ENCODE measurements at regions not wholly inside any gene's neighbourhood (a gene's known extent, or its start where the extent isn't known, plus 50 kb on each side); places are given as distances from the start of the nearest gene placed in this dataset.
A peak's percentile ranks its signal among the peaks of the same experiment; 100 is the strongest.

- peak; percentile 94 for DNase-seq
These were observed 220.8 kb upstream of the TNRC6C start for GRCh38 chr17:77737442-77738265.

GRCh38 chr17:77738751-77739531, 219.6 kb upstream of the TNRC6C start:
- DNase-seq: peak; percentile 77

GRCh38 chr17:77740481-77740880, 218.0 kb upstream of the TNRC6C start:
- no peak for DNase-seq

- DNase-seq: no peak
These were observed 217.4 kb upstream of the TNRC6C start for GRCh38 chr17:77741109-77741508.

- DNase-seq: no peak
These were observed 215.9 kb upstream of the TNRC6C start for GRCh38 chr17:77742579-77742978.

- DNase-seq: no peak
These were observed 214.2 kb upstream of the TNRC6C start for GRCh38 chr17:77744066-77744988.

- no peak for DNase-seq
These were observed 212.8 kb upstream of the TNRC6C start for GRCh38 chr17:77745702-77746101.

GRCh38 chr17:77746393-77746792, 212.1 kb upstream of the TNRC6C start:
- no peak for DNase-seq

- DNase-seq: no peak
These were observed 211.5 kb upstream of the TNRC6C start for GRCh38 chr17:77746896-77747554.

GRCh38 chr17:77748436-77748835, 210.1 kb upstream of the TNRC6C start:
- DNase-seq: no peak

GRCh38 chr17:77749321-77749751, 209.2 kb upstream of the TNRC6C start:
- no peak for DNase-seq

GRCh38 chr17:77749989-77750388, 208.5 kb upstream of the TNRC6C start:
- no peak for DNase-seq

GRCh38 chr17:77750427-77751043, 208.0 kb upstream of the TNRC6C start:
- DNase-seq: no peak

- no peak for DNase-seq
These were observed 205.3 kb upstream of the TNRC6C start for GRCh38 chr17:77753246-77753645.

- DNase-seq: no peak
These were observed 204.7 kb upstream of the TNRC6C start for GRCh38 chr17:77753691-77754245.

GRCh38 chr17:77754956-77755355, 203.5 kb upstream of the TNRC6C start:
- DNase-seq: no peak

- no peak for DNase-seq
These were observed 203.0 kb upstream of the TNRC6C start for GRCh38 chr17:77755410-77755963.

- no peak for DNase-seq
These were observed 202.5 kb upstream of the TNRC6C start for GRCh38 chr17:77756028-77756427.

- no peak for DNase-seq
These were observed 201.5 kb upstream of the TNRC6C start for GRCh38 chr17:77756846-77757560.

- DNase-seq: no peak
These were observed 201.0 kb upstream of the TNRC6C start for GRCh38 chr17:77757561-77757898.

- no peak for DNase-seq
These were observed 195.5 kb upstream of the TNRC6C start for GRCh38 chr17:77763023-77763422.

Data from NCI-H2029 (cell line).